DOHH2 (cell line): ENCODE measurements at regions not wholly inside any gene's neighbourhood (a gene's known extent, or its start where the extent isn't known, plus 50 kb on each side); places are given as distances from the start of the nearest gene placed in this dataset.

Source experiments
- CTCF ChIP-seq: fragments of 200-600 bp; sonication (generic); IDR thresholded peaks from one replicate; pipeline ENCODE4 v1.5.1; 2014; ENCODE audit warnings: antibody characterized with exemption, mild to moderate bottlenecking, low read depth, low read length; ENCODE audit not compliant: poor library complexity, severe bottlenecking
- EZH2phosphoT487 ChIP-seq: fragments of 200-600 bp; sonication (generic); IDR thresholded peaks from 2 replicates; pipeline ENCODE4 v1.6.1; 2017; ENCODE audit warnings: borderline replicate concordance, mild to moderate bottlenecking, antibody characterized with exemption, low read length, moderate library complexity, mixed read lengths

- TF ChIP-seq CTCF (no peak), EZH2phosphoT487 (no peak)
Observed at GRCh38 chr11:92678008-92678611, 291.3 kb upstream of the MTNR1B start.
